Right renal cortex interstitium (tissue), 3 donors: ENCODE measurements at regions not wholly inside any gene's neighbourhood (a gene's known extent, or its start where the extent isn't known, plus 50 kb on each side); places are given as distances from the start of the nearest gene placed in this dataset.
"Not testable (repeated sequence)": the region's sequence is repeated elsewhere in the genome, so short reads cannot be mapped to it uniquely, and the experiment has no call there.

Experiments
- DNase-seq, 3 donors: peaks; one replicate each; pipeline ENCODE4 v3.0.0-alpha.2; 2013; ENCODE audit warnings: low read depth in 3 of 3, low spot score in 2 of 3

GRCh38 chr10:57621466-57621865 lies 646.2 kb downstream of the IPMK start:
- no peak for DNase-seq

- DNase-seq, result no peak
Measured at GRCh38 chr10:57605948-57606485, 661.7 kb downstream of the IPMK start.

GRCh38 chr10:57599440-57599839 lies 668.3 kb downstream of the IPMK start:
- DNase-seq, result no peak

- DNase-seq, result no peak
Measured at GRCh38 chr10:57593983-57594573, 673.6 kb downstream of the IPMK start.

- DNase-seq, result no peak
Measured at GRCh38 chr10:57579926-57580325, 687.8 kb downstream of the IPMK start.

GRCh38 chr10:57562211-57562610 lies 705.5 kb downstream of the IPMK start:
- DNase-seq, result no peak

GRCh38 chr10:57551774-57552173 lies 715.9 kb downstream of the IPMK start:
- DNase-seq, result not testable (repeated sequence)

GRCh38 chr10:57535306-57535705 lies 732.4 kb downstream of the IPMK start:
- no peak for DNase-seq

GRCh38 chr10:57513637-57514036 lies 754.1 kb downstream of the IPMK start:
- DNase-seq, result no peak

GRCh38 chr10:57507788-57508187 lies 759.9 kb downstream of the IPMK start:
- no peak for DNase-seq

GRCh38 chr10:57506414-57507094 lies 761.1 kb downstream of the IPMK start:
- no peak for DNase-seq

- DNase-seq, result no peak
Measured at GRCh38 chr10:57494486-57494885, 773.2 kb downstream of the IPMK start.

- no peak for DNase-seq
Measured at GRCh38 chr10:57482259-57482658, 785.4 kb downstream of the IPMK start.

- no peak for DNase-seq
Measured at GRCh38 chr10:57472823-57473619, 794.7 kb downstream of the IPMK start.

- no peak for DNase-seq
Measured at GRCh38 chr10:57468894-57469432, 798.7 kb downstream of the IPMK start.

- no peak for DNase-seq
Measured at GRCh38 chr10:57465155-57465554, 802.5 kb downstream of the IPMK start.

- no peak for DNase-seq
Measured at GRCh38 chr10:57460540-57460939, 807.2 kb downstream of the IPMK start.

- no peak for DNase-seq
Measured at GRCh38 chr10:57457972-57458512, 809.7 kb downstream of the IPMK start.

- no peak for DNase-seq
Measured at GRCh38 chr10:57430376-57430775, 837.3 kb downstream of the IPMK start.

- no peak for DNase-seq
Measured at GRCh38 chr10:57420881-57421280, 846.8 kb downstream of the IPMK start.

GRCh38 chr10:57418476-57418875 lies 849.2 kb downstream of the IPMK start:
- no peak for DNase-seq
